OCI-LY7 (cell line): ENCODE measurements at regions not wholly inside any gene's neighbourhood (a gene's known extent, or its start where the extent isn't known, plus 50 kb on each side); places are given as distances from the start of the nearest gene placed in this dataset.

Source experiments
- CTCF ChIP-seq: fragments of 200-600 bp; sonication (generic); conservative IDR thresholded peaks from 2 replicates; pipeline ENCODE4 v1.5.1; 2014; ENCODE audit warnings: mild to moderate bottlenecking, antibody characterized with exemption, low read length, moderate library complexity, mixed read lengths
- EZH2phosphoT487 ChIP-seq: fragments of 200-600 bp; sonication (generic); IDR thresholded peaks from 2 replicates; pipeline ENCODE4 v1.6.1; 2018; ENCODE audit warnings: low read depth, borderline replicate concordance, mild to moderate bottlenecking, mixed run types, antibody characterized with exemption, low read length, moderate library complexity, mixed read lengths

GRCh38 chr7:79691074-79691473, 237.6 kb upstream of the MAGI2 start:
- TF ChIP-seq CTCF (no peak), EZH2phosphoT487 (no peak)
